ENCODE measurements at regions not wholly inside any gene's neighbourhood (a gene's known extent, or its start where the extent isn't known, plus 50 kb on each side); places are given as distances from the start of the nearest gene placed in this dataset.
A peak's percentile ranks its signal among the peaks of the same experiment; 100 is the strongest.

- Histone ChIP-seq H3K36me3 (ENCODE audit: control insufficient read depth, insufficient read depth, low read length) (no peaks in the 10 kb centered on the region), H3K27me3 (replicated peaks; ENCODE audit: control insufficient read depth, insufficient read depth, low read length) (no peaks in the 10 kb centered on the region), H3K4me3 (replicated peaks; ENCODE audit: low read depth, low read length) (no peak overlapping the region)
- no peak for DNase-seq (ENCODE audit: extremely low read depth, insufficient read length)
- TF ChIP-seq, protein P1, sequence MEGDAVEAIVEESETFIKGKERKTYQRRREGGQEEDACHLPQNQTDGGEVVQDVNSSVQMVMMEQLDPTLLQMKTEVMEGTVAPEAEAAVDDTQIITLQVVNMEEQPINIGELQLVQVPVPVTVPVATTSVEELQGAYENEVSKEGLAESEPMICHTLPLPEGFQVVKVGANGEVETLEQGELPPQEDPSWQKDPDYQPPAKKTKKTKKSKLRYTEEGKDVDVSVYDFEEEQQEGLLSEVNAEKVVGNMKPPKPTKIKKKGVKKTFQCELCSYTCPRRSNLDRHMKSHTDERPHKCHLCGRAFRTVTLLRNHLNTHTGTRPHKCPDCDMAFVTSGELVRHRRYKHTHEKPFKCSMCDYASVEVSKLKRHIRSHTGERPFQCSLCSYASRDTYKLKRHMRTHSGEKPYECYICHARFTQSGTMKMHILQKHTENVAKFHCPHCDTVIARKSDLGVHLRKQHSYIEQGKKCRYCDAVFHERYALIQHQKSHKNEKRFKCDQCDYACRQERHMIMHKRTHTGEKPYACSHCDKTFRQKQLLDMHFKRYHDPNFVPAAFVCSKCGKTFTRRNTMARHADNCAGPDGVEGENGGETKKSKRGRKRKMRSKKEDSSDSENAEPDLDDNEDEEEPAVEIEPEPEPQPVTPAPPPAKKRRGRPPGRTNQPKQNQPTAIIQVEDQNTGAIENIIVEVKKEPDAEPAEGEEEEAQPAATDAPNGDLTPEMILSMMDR (IDR thresholded peaks at IDR 0.05; ENCODE audit: insufficient read depth, low read length, poor library complexity, severe bottlenecking) = no peak
Observed at GRCh38 chr6:165762876-165763275, 99.8 kb upstream of the PDE10A start.

DNA sequence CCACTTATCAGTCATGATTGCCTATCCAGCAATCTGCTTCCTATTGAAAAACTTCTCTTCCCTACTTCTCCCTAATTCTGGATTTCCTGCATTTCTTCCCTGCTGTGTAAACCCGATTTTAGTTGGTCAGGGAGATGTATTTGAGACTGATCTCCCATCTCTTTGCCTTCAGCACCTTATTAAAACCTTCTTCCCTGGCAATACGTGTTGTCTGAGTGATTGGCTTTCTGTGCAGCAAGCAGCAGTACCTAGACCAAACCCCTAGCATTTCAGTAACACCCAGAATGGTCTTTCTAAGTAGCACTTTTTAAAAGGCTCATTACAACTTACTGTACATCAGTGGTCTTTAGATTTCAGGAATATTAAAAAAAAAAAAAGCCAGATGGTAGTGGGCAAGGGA is 99.1 kb upstream of the PDE10A start:
- DNase-seq (ENCODE audit: extremely low read depth, insufficient read length) = no peak

GRCh38 chr6:165760803-165761185 is 97.8 kb upstream of the PDE10A start:
- no peak for DNase-seq (ENCODE audit: extremely low read depth, insufficient read length)

More for the DNA sequence above, 99.1 kb upstream of the PDE10A start:
- Histone ChIP-seq H3K27me3 (replicated peaks; ENCODE audit: control insufficient read depth, insufficient read depth, low read length) (no peaks in the 10 kb centered on the region), H3K36me3 (ENCODE audit: control insufficient read depth, insufficient read depth, low read length) (no peaks in the 10 kb centered on the region), H3K4me3 (replicated peaks; ENCODE audit: low read depth, low read length) (no peak overlapping the region)
- TF ChIP-seq, protein P1 (IDR thresholded peaks at IDR 0.05; ENCODE audit: insufficient read depth, low read length, poor library complexity, severe bottlenecking) = no peak

DNA sequence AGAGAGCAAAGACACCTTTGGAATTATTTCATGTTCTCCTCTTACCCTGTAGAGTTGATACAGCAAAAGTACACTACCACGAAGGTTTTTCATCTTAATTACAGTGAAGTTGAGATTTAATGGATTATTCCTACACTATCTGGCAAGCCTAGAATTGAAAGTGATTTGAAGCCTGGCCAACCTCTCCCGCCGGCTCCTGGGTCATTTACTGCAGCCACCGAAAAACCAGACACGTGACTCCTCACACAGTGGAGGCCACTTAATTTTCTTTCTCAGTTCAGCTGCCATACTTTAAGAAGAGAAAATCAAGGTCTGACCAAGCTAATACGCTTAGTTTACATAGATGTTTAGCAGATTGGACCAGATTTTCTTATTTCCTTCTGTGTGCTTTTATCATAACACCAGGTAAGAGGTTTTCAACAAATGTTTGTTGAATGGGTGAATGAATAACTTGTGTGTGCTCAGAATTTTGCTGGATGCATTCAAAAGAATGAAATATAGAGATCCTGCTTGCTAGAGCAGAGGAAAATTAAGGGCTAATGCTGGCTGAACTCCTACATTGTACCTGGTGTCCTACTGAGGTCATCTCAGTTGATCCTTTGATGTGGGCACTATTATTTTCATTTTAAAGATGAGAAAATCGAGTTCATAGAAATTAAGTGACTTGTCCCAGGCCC is 97.2 kb upstream of the PDE10A start:
- H3K36me3 ChIP-seq (ENCODE audit: control insufficient read depth, insufficient read depth, low read length) = no peaks in the 10 kb centered on the region
- H3K27me3 ChIP-seq (replicated peaks; ENCODE audit: control insufficient read depth, insufficient read depth, low read length) = no peaks in the 10 kb centered on the region
- DNase-seq (ENCODE audit: extremely low read depth, insufficient read length) = no peak
- no peak overlapping the region for H3K4me3 ChIP-seq (replicated peaks; ENCODE audit: low read depth, low read length)
- TF ChIP-seq, protein P1 (IDR thresholded peaks at IDR 0.05; ENCODE audit: insufficient read depth, low read length, poor library complexity, severe bottlenecking) = no peak

More at GRCh38 chr6:165760803-165761185, 97.8 kb upstream of the PDE10A start:
- Histone ChIP-seq H3K36me3 (ENCODE audit: control insufficient read depth, insufficient read depth, low read length) (no peaks in the 10 kb centered on the region), H3K27me3 (replicated peaks; ENCODE audit: control insufficient read depth, insufficient read depth, low read length) (no peaks in the 10 kb centered on the region), H3K4me3 (replicated peaks; ENCODE audit: low read depth, low read length) (no peak overlapping the region)
- TF ChIP-seq, protein P1 (IDR thresholded peaks at IDR 0.05; ENCODE audit: insufficient read depth, low read length, poor library complexity, severe bottlenecking) = no peak

- TF ChIP-seq, protein P1 (IDR thresholded peaks at IDR 0.05; ENCODE audit: insufficient read depth, low read length, poor library complexity, severe bottlenecking) = no peak
- H3K27me3 ChIP-seq (replicated peaks; ENCODE audit: control insufficient read depth, insufficient read depth, low read length) = no peaks in the 10 kb centered on the region
- DNase-seq (ENCODE audit: extremely low read depth, insufficient read length) = no peak
- H3K36me3 ChIP-seq (ENCODE audit: control insufficient read depth, insufficient read depth, low read length) = no peaks in the 10 kb centered on the region
- H3K4me3 ChIP-seq (replicated peaks; ENCODE audit: low read depth, low read length) = no peak overlapping the region
Observed at GRCh38 chr6:165758441-165758840, 95.4 kb upstream of the PDE10A start.

DNA sequence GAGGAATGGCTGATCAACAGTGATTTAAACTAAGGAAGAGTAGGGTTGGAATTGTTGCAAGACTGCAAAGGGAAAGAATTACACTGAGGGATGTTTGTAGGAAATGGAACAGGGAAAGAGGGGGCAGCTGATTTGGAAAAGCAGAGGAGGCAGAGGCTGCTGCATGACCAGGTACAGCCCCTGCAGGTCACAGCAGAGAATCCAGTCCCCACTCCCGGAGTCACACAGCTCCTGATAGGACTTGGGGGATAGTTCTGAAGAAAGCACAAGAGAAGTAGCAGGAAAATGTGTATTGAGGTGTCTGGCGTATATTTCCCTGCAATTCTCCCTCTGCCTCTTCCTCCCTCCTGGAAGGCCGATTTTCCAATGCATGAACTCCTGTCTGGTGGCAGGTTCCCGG is 92.5 kb upstream of the PDE10A start:
- H3K27me3 ChIP-seq (replicated peaks; ENCODE audit: control insufficient read depth, insufficient read depth, low read length) = no peaks in the 10 kb centered on the region
- no peak overlapping the region for H3K4me3 ChIP-seq (replicated peaks; ENCODE audit: low read depth, low read length)
- TF ChIP-seq, protein P1 (IDR thresholded peaks at IDR 0.05; ENCODE audit: insufficient read depth, low read length, poor library complexity, severe bottlenecking) = peak; percentile 45
- no peaks in the 10 kb centered on the region for H3K36me3 ChIP-seq (ENCODE audit: control insufficient read depth, insufficient read depth, low read length)
- DNase-seq (ENCODE audit: extremely low read depth, insufficient read length) = no peak
